Spleen (tissue), 7 donors: ENCODE measurements at regions not wholly inside any gene's neighbourhood (a gene's known extent, or its start where the extent isn't known, plus 50 kb on each side); places are given as distances from the start of the nearest gene placed in this dataset.

Source experiments
- CTCF ChIP-seq, 11 experiments: fragments of 200-600 bp in 7 of 11; fragments of 450-650 bp in 4 of 11; sonication (generic) in 4 of 11; IDR thresholded peaks in 8 of 11; conservative IDR thresholded peaks in 3 of 11; 1 replicate in 7 of 11; 2 replicates in 4 of 11; pipeline versions ENCODE4 v1.4.0 to v1.8.0; 2016 to 2021; ENCODE audit warnings: antibody characterized with exemption in 11 of 11, inconsistent platforms in 4 of 11, mild to moderate bottlenecking in 1 of 11
- POLR2A ChIP-seq, 3 donors: fragments of 450-650 bp; IDR thresholded peaks; one replicate each; pipeline ENCODE4 v1.5.1; 2017; ENCODE audit warnings: antibody characterized with exemption in 3 of 3, mild to moderate bottlenecking in 1 of 3
- POLR2AphosphoS5 ChIP-seq, 3 donors: sonication (generic); formaldehyde crosslinking; IDR thresholded peaks; one replicate each; pipeline ENCODE4 v1.5.1; 2017; ENCODE audit warnings: antibody characterized with exemption in 3 of 3
- donor health status: DM: no; HTN: no; CAD: no; lungs with moderate emphysema.
- donor health status: DM: no; HTN: no; CAD: no.
- donor health status: DM: no; HTN: no; CAD: no.

DNA sequence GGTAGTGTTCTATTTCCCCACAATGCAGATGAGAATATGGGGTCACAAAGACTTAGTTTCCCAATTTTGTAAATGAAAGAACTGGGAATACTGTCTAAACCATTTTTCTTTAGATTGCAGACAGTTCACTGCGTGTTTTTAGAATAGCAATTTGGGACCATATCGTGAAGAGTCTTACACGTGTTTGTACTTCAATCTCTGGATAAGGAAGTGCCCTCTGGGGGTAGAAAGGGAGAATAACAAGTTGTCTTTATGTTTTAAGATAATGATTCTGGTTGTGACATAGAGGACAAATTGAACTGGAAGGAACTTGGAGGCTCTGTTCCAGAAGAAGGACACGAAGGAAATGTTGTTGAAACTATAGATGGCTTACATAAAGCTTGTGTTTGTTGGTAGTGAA, 457.7 kb downstream of the CBLN2 start:
- peak in 2 of 11 experiments; percentile 13 to 14 for TF ChIP-seq CTCF (IDR thresholded peaks at IDR 0.05 in 8 of 11, conservative IDR thresholded peaks at IDR 0.05 in 3 of 11)
- no peak for TF ChIP-seq POLR2A (IDR thresholded peaks at IDR 0.05)
- TF ChIP-seq POLR2AphosphoS5 (IDR thresholded peaks at IDR 0.05): no peak
